ENCODE measurements at regions not wholly inside any gene's neighbourhood (a gene's known extent, or its start where the extent isn't known, plus 50 kb on each side); places are given as distances from the start of the nearest gene placed in this dataset.

- ATAC-seq (no peak), DNase-seq (no peak)
- TF ChIP-seq CTCF (IDR thresholded peaks at IDR 0.05): no peak
- H3K4me3 ChIP-seq: no peak overlapping the region
- H3K4me1 ChIP-seq: no peaks in the 10 kb centered on the region
- peaks cover 0 to 5% of the 10 kb centered on the region in 2 donors for H3K27me3 ChIP-seq
- intact Hi-C loops (cut with DNase I): no loop called here
- H3K36me3 ChIP-seq: no peaks in the 10 kb centered on the region
- H3K9me3 ChIP-seq: no peaks in the 10 kb centered on the region
- H3K27ac ChIP-seq: no peak overlapping the region
These were observed 522.0 kb downstream of the PLCL1 start for GRCh38 chr2:198326431-198326830.

GRCh38 chr2:198325359-198325758 is 521.0 kb downstream of the PLCL1 start:
- H3K27ac ChIP-seq: no peak overlapping the region
- no peak for TF ChIP-seq CTCF (IDR thresholded peaks at IDR 0.05)
- H3K27me3 ChIP-seq: peaks cover 5 to 7% of the 10 kb centered on the region in 2 donors
- ATAC-seq: no peak
- intact Hi-C loops (cut with DNase I): no loop called here
- H3K4me3 ChIP-seq: no peak overlapping the region
- DNase-seq: no peak
- H3K4me1 ChIP-seq: no peaks in the 10 kb centered on the region
- H3K9me3 ChIP-seq: no peaks in the 10 kb centered on the region
- no peaks in the 10 kb centered on the region for H3K36me3 ChIP-seq

- intact Hi-C loops (cut with DNase I): no loop called here
- H3K36me3 ChIP-seq: no peaks in the 10 kb centered on the region
- H3K27me3 ChIP-seq: peaks cover 6 to 17% of the 10 kb centered on the region in 2 donors
- ATAC-seq (no peak), DNase-seq (no peak)
- H3K4me1 ChIP-seq: no peaks in the 10 kb centered on the region
- H3K9me3 ChIP-seq: no peaks in the 10 kb centered on the region
- no peak overlapping the region for H3K27ac ChIP-seq
- TF ChIP-seq CTCF (IDR thresholded peaks at IDR 0.05): no peak
- H3K4me3 ChIP-seq: no peak overlapping the region
These were observed 519.7 kb downstream of the PLCL1 start for GRCh38 chr2:198324071-198324470.

- Histone ChIP-seq H3K27me3 (peaks cover 12 to 31% of the 10 kb centered on the region in 2 donors), H3K4me3 (no peak overlapping the region), H3K27ac (no peak overlapping the region), H3K36me3 (no peaks in the 10 kb centered on the region), H3K9me3 (no peaks in the 10 kb centered on the region), H3K4me1 (no peaks in the 10 kb centered on the region)
- no peak for ATAC-seq
- TF ChIP-seq CTCF (IDR thresholded peaks at IDR 0.05): no peak
- intact Hi-C loops (cut with DNase I): no loop called here
- DNase-seq: no peak
These were observed 517.9 kb downstream of the PLCL1 start for GRCh38 chr2:198322275-198322674.

- no peaks in the 10 kb centered on the region for H3K9me3 ChIP-seq
- intact Hi-C loops (cut with DNase I): no loop called here
- DNase-seq (no peak), ATAC-seq (no peak)
- no peak overlapping the region for H3K4me3 ChIP-seq
- no peak for TF ChIP-seq CTCF (IDR thresholded peaks at IDR 0.05)
- no peak overlapping the region for H3K27ac ChIP-seq
- H3K4me1 ChIP-seq: no peaks in the 10 kb centered on the region
- H3K36me3 ChIP-seq: no peaks in the 10 kb centered on the region
- H3K27me3 ChIP-seq: peaks cover 12 to 38% of the 10 kb centered on the region in 2 donors
These were observed 517.2 kb downstream of the PLCL1 start for GRCh38 chr2:198321522-198322088.
